GM23248 (cell line): ENCODE measurements at regions not wholly inside any gene's neighbourhood (a gene's known extent, or its start where the extent isn't known, plus 50 kb on each side); places are given as distances from the start of the nearest gene placed in this dataset.

Experiments
- EZH2 ChIP-seq: fragments of 200-600 bp; sonication (generic); IDR thresholded peaks from 2 replicates; pipeline ENCODE4 v1.6.1; 2018; ENCODE audit warnings: antibody characterized with exemption, mild to moderate bottlenecking; ENCODE audit not compliant: insufficient read depth, poor library complexity, severe bottlenecking
- EZH2phosphoT487 ChIP-seq: fragments of 200-600 bp; sonication (generic); IDR thresholded peaks from 2 replicates; pipeline ENCODE4 v1.6.1; 2018; ENCODE audit warnings: antibody characterized with exemption, moderate library complexity, mild to moderate bottlenecking, low read depth; ENCODE audit not compliant: insufficient read depth

- TF ChIP-seq EZH2, result no peak
- no peak for TF ChIP-seq EZH2phosphoT487
Observed at GRCh38 chr13:91241221-91241933, 106.1 kb upstream of the MIR17HG start.
